ENCODE measurements at regions not wholly inside any gene's neighbourhood (a gene's known extent, or its start where the extent isn't known, plus 50 kb on each side); places are given as distances from the start of the nearest gene placed in this dataset.

DNA sequence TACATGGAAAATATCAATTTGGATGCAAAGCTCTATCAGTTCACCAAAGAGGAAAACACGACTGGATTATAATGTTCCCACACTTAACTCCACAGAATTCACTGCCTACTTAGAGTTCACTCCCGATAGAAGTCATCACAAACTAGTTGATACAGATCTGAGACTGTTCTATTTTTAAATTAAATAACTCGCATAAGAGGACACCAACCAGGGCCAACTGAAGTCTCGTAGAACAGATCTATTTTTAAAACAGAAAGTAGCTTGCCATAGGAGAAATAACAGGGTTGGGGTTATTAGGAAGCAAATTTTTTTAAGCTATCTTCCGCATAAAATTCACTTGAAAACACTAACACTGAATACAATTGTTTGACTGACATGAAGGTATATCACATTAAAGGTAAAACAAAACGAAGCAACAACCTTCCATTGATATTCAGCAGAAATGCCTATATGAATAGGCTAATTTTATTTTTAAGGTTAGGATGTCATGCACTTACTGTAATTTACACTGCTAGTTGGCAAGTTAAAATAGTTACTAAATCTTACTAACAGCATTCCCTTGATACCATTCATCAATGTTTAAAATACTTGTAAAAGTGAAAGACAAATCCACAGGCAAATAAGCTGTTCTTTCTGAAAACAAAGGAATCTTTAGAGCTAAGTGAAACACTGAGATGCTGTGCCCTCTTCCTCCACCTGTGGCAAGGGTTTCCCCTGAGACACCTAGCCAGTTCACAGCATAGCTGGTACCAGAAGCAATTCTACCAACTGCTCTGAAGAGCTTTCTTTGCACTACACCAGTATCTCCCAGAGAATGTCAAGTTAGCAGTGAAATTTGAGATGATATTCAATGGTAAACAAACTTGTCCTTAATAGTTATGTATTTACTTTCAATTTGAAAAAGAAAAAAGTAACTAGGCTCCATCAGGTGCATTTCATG, 186.7 kb upstream of the ANK3 start:
- Mint-ChIP-seq H3K27ac (ENCODE audit: unreplicated experiment) (no peak overlapping the region), H3K27me3 (ENCODE audit: unreplicated experiment) (no peaks in the 10 kb centered on the region), H3K4me1 (ENCODE audit: low read depth, unreplicated experiment) (peaks cover 8% of the 10 kb centered on the region), H3K36me3 (ENCODE audit: unreplicated experiment) (no peaks in the 10 kb centered on the region), H3K9me3 (ENCODE audit: unreplicated experiment) (peaks cover 2% of the 10 kb centered on the region), H3K4me3 (ENCODE audit: unreplicated experiment) (no peak overlapping the region)
- DNase-seq = no peak
- TF ChIP-seq, protein P1, sequence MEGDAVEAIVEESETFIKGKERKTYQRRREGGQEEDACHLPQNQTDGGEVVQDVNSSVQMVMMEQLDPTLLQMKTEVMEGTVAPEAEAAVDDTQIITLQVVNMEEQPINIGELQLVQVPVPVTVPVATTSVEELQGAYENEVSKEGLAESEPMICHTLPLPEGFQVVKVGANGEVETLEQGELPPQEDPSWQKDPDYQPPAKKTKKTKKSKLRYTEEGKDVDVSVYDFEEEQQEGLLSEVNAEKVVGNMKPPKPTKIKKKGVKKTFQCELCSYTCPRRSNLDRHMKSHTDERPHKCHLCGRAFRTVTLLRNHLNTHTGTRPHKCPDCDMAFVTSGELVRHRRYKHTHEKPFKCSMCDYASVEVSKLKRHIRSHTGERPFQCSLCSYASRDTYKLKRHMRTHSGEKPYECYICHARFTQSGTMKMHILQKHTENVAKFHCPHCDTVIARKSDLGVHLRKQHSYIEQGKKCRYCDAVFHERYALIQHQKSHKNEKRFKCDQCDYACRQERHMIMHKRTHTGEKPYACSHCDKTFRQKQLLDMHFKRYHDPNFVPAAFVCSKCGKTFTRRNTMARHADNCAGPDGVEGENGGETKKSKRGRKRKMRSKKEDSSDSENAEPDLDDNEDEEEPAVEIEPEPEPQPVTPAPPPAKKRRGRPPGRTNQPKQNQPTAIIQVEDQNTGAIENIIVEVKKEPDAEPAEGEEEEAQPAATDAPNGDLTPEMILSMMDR (IDR thresholded peaks at IDR 0.05; ENCODE audit: partially characterized antibody, unreplicated experiment) = no peak

DNA sequence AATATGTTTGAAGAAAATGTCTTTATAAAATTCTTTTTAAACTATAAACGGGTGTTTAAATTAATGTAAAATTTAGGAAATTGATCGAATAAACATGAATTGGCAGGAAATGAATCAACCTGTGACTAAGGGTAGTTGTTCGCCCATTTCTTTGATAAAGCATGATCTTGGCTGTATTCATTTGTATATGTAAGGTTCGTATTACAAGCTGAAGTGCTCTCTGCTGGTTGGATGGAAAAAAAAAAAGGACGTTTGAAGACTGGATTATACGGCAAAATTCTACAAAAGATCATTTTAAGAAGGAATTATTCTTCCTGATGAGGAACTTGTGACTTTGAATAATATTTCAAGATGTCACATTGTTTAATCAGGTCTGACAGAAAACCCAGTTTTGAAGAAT, 185.4 kb upstream of the ANK3 start:
- H3K27me3 Mint-ChIP-seq (ENCODE audit: unreplicated experiment) = peaks cover 1% of the 10 kb centered on the region
- peaks cover 13% of the 10 kb centered on the region for H3K4me1 Mint-ChIP-seq (ENCODE audit: low read depth, unreplicated experiment)
- H3K36me3 Mint-ChIP-seq (ENCODE audit: unreplicated experiment) = no peaks in the 10 kb centered on the region
- no peak for DNase-seq
- H3K4me3 Mint-ChIP-seq (ENCODE audit: unreplicated experiment) = no peak overlapping the region
- TF ChIP-seq, protein P1 (IDR thresholded peaks at IDR 0.05; ENCODE audit: partially characterized antibody, unreplicated experiment) = no peak
- H3K9me3 Mint-ChIP-seq (ENCODE audit: unreplicated experiment) = peaks cover 6% of the 10 kb centered on the region
- H3K27ac Mint-ChIP-seq (ENCODE audit: unreplicated experiment) = no peak overlapping the region

DNA sequence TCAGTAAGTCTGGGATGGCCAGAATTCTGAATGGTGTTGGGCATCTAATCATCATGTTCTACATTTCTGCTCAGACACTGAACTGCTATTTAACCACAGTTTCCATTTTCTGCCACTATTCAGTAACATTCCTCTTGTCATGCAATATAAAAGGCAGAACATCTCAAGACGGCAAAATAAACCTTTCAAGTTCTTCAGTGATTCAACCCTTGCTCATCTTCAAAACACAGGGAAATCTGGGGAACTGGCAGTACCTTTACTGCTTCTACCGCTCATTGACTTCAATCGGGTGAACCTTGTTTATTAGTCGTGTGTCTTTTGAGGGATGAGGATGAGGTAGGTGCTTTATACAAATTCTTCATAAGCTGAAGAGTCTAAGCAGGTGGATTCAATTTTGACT, 184.7 kb upstream of the ANK3 start:
- H3K9me3 Mint-ChIP-seq (ENCODE audit: unreplicated experiment) = peaks cover 6% of the 10 kb centered on the region
- TF ChIP-seq, protein P1 (IDR thresholded peaks at IDR 0.05; ENCODE audit: partially characterized antibody, unreplicated experiment) = no peak
- peaks cover 14% of the 10 kb centered on the region for H3K4me1 Mint-ChIP-seq (ENCODE audit: low read depth, unreplicated experiment)
- H3K27me3 Mint-ChIP-seq (ENCODE audit: unreplicated experiment) = peaks cover 1% of the 10 kb centered on the region
- no peaks in the 10 kb centered on the region for H3K36me3 Mint-ChIP-seq (ENCODE audit: unreplicated experiment)
- no peak for DNase-seq
- H3K27ac Mint-ChIP-seq (ENCODE audit: unreplicated experiment) = no peak overlapping the region
- no peak overlapping the region for H3K4me3 Mint-ChIP-seq (ENCODE audit: unreplicated experiment)

DNA sequence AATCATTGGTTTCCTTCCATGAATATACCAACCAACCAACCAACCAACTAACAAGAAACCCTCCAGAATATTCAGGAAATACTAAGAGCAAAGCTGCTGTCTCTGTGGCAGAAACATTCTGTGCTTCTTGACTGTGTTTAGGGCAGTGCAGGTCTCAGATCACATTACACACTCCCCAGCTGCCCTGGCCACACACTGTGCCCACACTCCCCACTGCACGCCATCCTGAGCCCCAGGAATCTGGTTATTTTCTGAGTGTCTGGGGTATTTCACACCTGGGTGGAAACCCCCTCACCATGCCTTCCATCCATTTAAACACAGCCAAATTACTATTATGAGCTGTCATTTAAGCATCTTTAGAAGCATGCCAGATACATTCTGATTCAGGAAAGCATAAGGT, 183.7 kb upstream of the ANK3 start:
- no peak for DNase-seq
- H3K36me3 Mint-ChIP-seq (ENCODE audit: unreplicated experiment) = no peaks in the 10 kb centered on the region
- H3K27me3 Mint-ChIP-seq (ENCODE audit: unreplicated experiment) = peaks cover 1% of the 10 kb centered on the region
- H3K27ac Mint-ChIP-seq (ENCODE audit: unreplicated experiment) = peak overlapping the region; percentile 98
- TF ChIP-seq, protein P1 (IDR thresholded peaks at IDR 0.05; ENCODE audit: partially characterized antibody, unreplicated experiment) = no peak
- peaks cover 14% of the 10 kb centered on the region for H3K4me1 Mint-ChIP-seq (ENCODE audit: low read depth, unreplicated experiment)
- H3K9me3 Mint-ChIP-seq (ENCODE audit: unreplicated experiment) = peaks cover 6% of the 10 kb centered on the region
- peak overlapping the region; percentile 94 for H3K4me3 Mint-ChIP-seq (ENCODE audit: unreplicated experiment)

DNA sequence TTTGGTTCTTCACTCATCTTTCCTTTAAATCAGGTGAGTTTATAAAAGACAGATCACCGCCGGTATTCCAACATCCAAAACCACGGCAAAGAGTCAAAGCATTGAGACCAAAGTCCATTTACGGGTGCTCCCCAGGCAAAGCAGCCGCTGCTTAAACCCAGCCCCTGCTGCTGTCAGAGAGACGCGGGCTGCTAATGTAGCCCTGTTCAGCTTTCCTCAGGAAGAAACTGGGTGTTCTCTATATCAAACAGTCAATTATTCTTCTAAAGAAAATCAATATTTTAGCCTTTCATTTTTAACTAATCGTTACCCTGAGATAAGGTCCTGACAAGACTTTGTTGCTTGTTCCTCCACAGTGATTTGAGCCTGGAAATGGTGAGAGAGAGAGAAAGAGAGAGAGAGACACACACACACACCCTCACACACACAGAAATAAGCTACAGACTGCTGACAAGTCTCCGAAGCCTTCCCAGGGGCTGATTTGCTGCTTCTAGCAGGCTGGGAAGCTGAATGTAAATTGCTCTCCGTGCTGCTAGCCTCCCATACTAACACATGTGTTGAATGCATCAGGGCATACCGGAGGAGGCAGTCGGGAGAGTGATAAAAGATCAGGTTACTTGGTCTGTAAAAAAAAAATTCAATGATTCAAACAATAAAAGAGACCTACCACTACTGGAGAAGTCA, 183.0 kb upstream of the ANK3 start:
- H3K4me1 Mint-ChIP-seq (ENCODE audit: low read depth, unreplicated experiment) = peaks cover 14% of the 10 kb centered on the region
- peak; percentile 53 for DNase-seq
- H3K27me3 Mint-ChIP-seq (ENCODE audit: unreplicated experiment) = peaks cover 1% of the 10 kb centered on the region
- H3K27ac Mint-ChIP-seq (ENCODE audit: unreplicated experiment) = peak overlapping the region; percentile 98
- TF ChIP-seq, protein P1 (IDR thresholded peaks at IDR 0.05; ENCODE audit: partially characterized antibody, unreplicated experiment) = no peak
- H3K36me3 Mint-ChIP-seq (ENCODE audit: unreplicated experiment) = peaks cover 1% of the 10 kb centered on the region
- peak overlapping the region; percentile 94 for H3K4me3 Mint-ChIP-seq (ENCODE audit: unreplicated experiment)
- peaks cover 6% of the 10 kb centered on the region for H3K9me3 Mint-ChIP-seq (ENCODE audit: unreplicated experiment)
